WTC11 (cell line): ENCODE measurements at regions not wholly inside any gene's neighbourhood (a gene's known extent, or its start where the extent isn't known, plus 50 kb on each side); places are given as distances from the start of the nearest gene placed in this dataset.

ENCODE experiments used
- CTCF ChIP-seq: fragments of 200-600 bp; IDR thresholded peaks from 2 replicates; pipeline ENCODE4 v1.8.0; 2022; ENCODE audit warnings: antibody characterized with exemption
- ESRRA ChIP-seq: sonication (generic); formaldehyde crosslinking; IDR thresholded peaks from 2 replicates; pipeline ENCODE4 v1.8.1; 2022; ENCODE audit warnings: mild to moderate bottlenecking, missing genetic modification reagents, borderline replicate concordance
- FOXP4 ChIP-seq: sonication (generic); formaldehyde crosslinking; IDR thresholded peaks from 2 replicates; pipeline ENCODE4 v1.8.0; 2022; ENCODE audit warnings: mild to moderate bottlenecking, missing genetic modification reagents
- MAX ChIP-seq: sonication (generic); formaldehyde crosslinking; IDR thresholded peaks from 2 replicates; pipeline ENCODE4 v1.8.0; 2022; ENCODE audit warnings: mild to moderate bottlenecking, missing genetic modification reagents
- NR1H2 ChIP-seq: sonication (generic); formaldehyde crosslinking; IDR thresholded peaks from 2 replicates; pipeline ENCODE4 v1.9.0; 2021; ENCODE audit warnings: mild to moderate bottlenecking, moderate library complexity, missing genetic modification reagents
- NR2C2 ChIP-seq: sonication (generic); formaldehyde crosslinking; IDR thresholded peaks from 2 replicates; pipeline ENCODE4 v1.8.0; 2022; ENCODE audit warnings: mild to moderate bottlenecking, missing genetic modification reagents
- PRDM15 ChIP-seq: sonication (generic); formaldehyde crosslinking; IDR thresholded peaks from 2 replicates; pipeline ENCODE4 v1.8.0; 2022; ENCODE audit warnings: missing genetic modification reagents
- ZNF121 ChIP-seq: sonication (generic); formaldehyde crosslinking; IDR thresholded peaks from 2 replicates; pipeline ENCODE4 v1.8.0; 2023; ENCODE audit warnings: missing genetic modification reagents
- ZNF232 ChIP-seq: sonication (generic); formaldehyde crosslinking; IDR thresholded peaks from 2 replicates; pipeline ENCODE4 v1.8.0; 2022; ENCODE audit warnings: mild to moderate bottlenecking, missing genetic modification reagents

GRCh38 chr22:47576908-47577307 is 814.5 kb downstream of the TBC1D22A start:
- no peak for TF ChIP-seq FOXP4 (CRISPR knock-in tag)
- TF ChIP-seq MAX (CRISPR knock-in tag) = no peak
- no peak for TF ChIP-seq ZNF121 (CRISPR knock-in tag)
- TF ChIP-seq CTCF = no peak
- TF ChIP-seq NR1H2 (CRISPR knock-in tag) = no peak
- no peak for TF ChIP-seq NR2C2 (CRISPR knock-in tag)
- no peak for TF ChIP-seq ZNF232
- TF ChIP-seq ESRRA (CRISPR knock-in tag) = no peak
- no peak for TF ChIP-seq PRDM15 (CRISPR knock-in tag)
